Trophoblast cell (in vitro differentiated cells and primary cell): ENCODE measurements at regions not wholly inside any gene's neighbourhood (a gene's known extent, or its start where the extent isn't known, plus 50 kb on each side); places are given as distances from the start of the nearest gene placed in this dataset.

Experiments used
- DNase-seq, 2 donors: peaks; one replicate each; pipeline ENCODE4 v3.0.0-alpha.2; 2016
- H2AFZ ChIP-seq: 2 replicates; pipeline ENCODE4 v1.6.1; 2013; ENCODE audit warnings: low read length, moderate library complexity, mild to moderate bottlenecking; ENCODE audit not compliant: insufficient read depth, poor library complexity
- H2AK5ac ChIP-seq: 2 replicates; pipeline ENCODE4 v1.6.1; 2013; ENCODE audit warnings: mild to moderate bottlenecking, low read length
- H2BK120ac ChIP-seq: 2 replicates; pipeline ENCODE4 v1.6.1; 2013; ENCODE audit warnings: low read length, mild to moderate bottlenecking, moderate library complexity; ENCODE audit not compliant: insufficient read depth, poor library complexity
- H2BK12ac ChIP-seq: 2 replicates; pipeline ENCODE4 v1.6.1; 2013; ENCODE audit warnings: mild to moderate bottlenecking, low read length, moderate library complexity
- H2BK5ac ChIP-seq: 2 replicates; pipeline ENCODE4 v1.6.1; 2013; ENCODE audit warnings: low read length, low read depth, moderate library complexity, mild to moderate bottlenecking; ENCODE audit not compliant: poor library complexity
- H3K14ac ChIP-seq: 2 replicates; pipeline ENCODE4 v1.6.1; 2013; ENCODE audit warnings: mild to moderate bottlenecking, low read length
- H3K18ac ChIP-seq: 2 replicates; pipeline ENCODE4 v1.6.1; 2013; ENCODE audit warnings: mild to moderate bottlenecking, low read length
- H3K23ac ChIP-seq: 2 replicates; pipeline ENCODE4 v1.6.1; 2013; ENCODE audit warnings: low read length
- H3K27ac ChIP-seq: 2 replicates; pipeline ENCODE4 v1.5.1; 2013; ENCODE audit warnings: low read depth, mild to moderate bottlenecking, inconsistent platforms, low read length, moderate library complexity
- H3K27me3 ChIP-seq: 2 replicates; pipeline ENCODE4 v1.6.1; 2013; ENCODE audit warnings: inconsistent platforms, mild to moderate bottlenecking, low read length, moderate library complexity; ENCODE audit not compliant: insufficient read depth
- H3K36me3 ChIP-seq, 2 experiments: 1 replicate in 1 of 2; 2 replicates in 1 of 2; pipeline ENCODE4 v1.6.1; 2013; ENCODE audit warnings: low read length in 2 of 2, mild to moderate bottlenecking in 2 of 2, moderate library complexity in 1 of 2; ENCODE audit not compliant: insufficient read depth in 2 of 2, control insufficient read depth in 1 of 2
- H3K4ac ChIP-seq: 2 replicates; pipeline ENCODE4 v1.6.1; 2013; ENCODE audit warnings: low read depth, mild to moderate bottlenecking, low read length, moderate library complexity
- H3K4me1 ChIP-seq, 2 experiments: 1 replicate in 1 of 2; 2 replicates in 1 of 2; pipeline ENCODE4 v1.6.1; 2013; ENCODE audit warnings: low read length in 2 of 2, mild to moderate bottlenecking in 2 of 2, moderate library complexity in 1 of 2; ENCODE audit not compliant: insufficient read depth in 2 of 2, control insufficient read depth in 1 of 2
- H3K4me2 ChIP-seq: 2 replicates; pipeline ENCODE4 v1.6.1; 2013; ENCODE audit warnings: inconsistent platforms, mild to moderate bottlenecking, low read length, moderate library complexity
- H3K4me3 ChIP-seq: 2 replicates; pipeline ENCODE4 v1.5.1; 2013; ENCODE audit warnings: mild to moderate bottlenecking, low read depth, low read length, inconsistent platforms
- H3K79me1 ChIP-seq: one replicate; pipeline ENCODE4 v1.6.1; 2013; ENCODE audit warnings: low read length
- H3K79me2 ChIP-seq: 2 replicates; pipeline ENCODE4 v1.6.1; 2013; ENCODE audit warnings: low read length, mild to moderate bottlenecking; ENCODE audit not compliant: control insufficient read depth, insufficient read depth, poor library complexity
- H3K9ac ChIP-seq: 2 replicates; pipeline ENCODE4 v1.6.1; 2013; ENCODE audit warnings: mild to moderate bottlenecking, low read length
- H3K9me3 ChIP-seq: 2 replicates; pipeline ENCODE4 v1.6.1; 2013; ENCODE audit warnings: low read depth, mild to moderate bottlenecking, control low read depth, inconsistent platforms, low read length; ENCODE audit not compliant: insufficient read depth
- H4K12ac ChIP-seq: 2 replicates; pipeline ENCODE4 v1.6.1; 2013; ENCODE audit warnings: low read depth, mild to moderate bottlenecking, low read length, moderate library complexity
- H4K8ac ChIP-seq: 2 replicates; pipeline ENCODE4 v1.6.1; 2013; ENCODE audit warnings: low read depth, mild to moderate bottlenecking, low read length, moderate library complexity
- H4K91ac ChIP-seq: one replicate; pipeline ENCODE4 v1.6.1; 2013; ENCODE audit warnings: low read depth, mild to moderate bottlenecking, low read length, moderate library complexity
- WGBS: extraction: QIAGEN DNeasy Blood & Tissue Kit; methylation state at CpG from one replicate; pipeline ENCODE4 v1.1.7; 2013; ENCODE audit warnings: missing lambda C conversion rate; ENCODE audit not compliant: insufficient read length, insufficient coverage; ENCODE audit errors: extremely low coverage; 5-methylcytosine and 5-hydroxymethylcytosine counted together

DNA sequence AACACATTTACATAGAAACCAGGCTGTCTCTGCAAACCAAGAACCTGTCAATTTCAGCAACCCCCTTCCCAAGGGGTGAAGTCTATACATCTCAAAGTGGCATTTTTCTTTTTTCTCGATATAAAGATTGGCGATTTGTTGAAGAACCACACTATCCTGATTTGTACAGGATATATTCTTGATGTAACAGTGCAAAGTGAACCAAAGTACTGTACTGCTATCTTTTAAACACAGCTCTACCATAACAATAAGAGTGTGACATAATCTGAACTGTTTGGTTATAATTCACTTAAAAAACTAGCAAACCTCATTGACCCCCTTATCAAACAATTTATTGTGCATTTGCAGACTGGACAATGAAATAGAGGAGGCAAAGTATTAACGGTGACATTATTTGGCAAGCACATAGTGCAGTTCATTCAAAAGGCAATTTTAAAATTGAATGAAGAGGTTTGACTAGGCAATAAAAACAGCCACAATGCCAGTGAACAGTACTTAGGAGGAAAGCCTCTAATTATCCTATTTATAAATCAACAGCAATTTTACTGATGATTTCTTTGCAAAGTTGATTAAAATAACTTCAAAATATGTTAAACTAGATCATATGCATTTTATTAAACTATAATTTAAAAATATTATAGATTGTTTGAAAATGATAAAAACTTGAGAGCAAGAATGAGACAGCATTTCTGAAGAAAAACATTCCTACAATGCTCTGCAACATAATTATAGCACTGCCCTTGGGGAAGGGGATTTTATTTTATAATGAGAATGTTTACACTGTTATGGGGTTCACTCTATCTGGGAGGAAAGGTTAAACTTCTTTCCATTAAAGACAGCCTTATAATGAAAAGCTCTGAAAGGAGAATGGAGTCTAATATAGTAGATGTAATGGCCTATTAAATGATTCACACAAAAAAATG, 440.9 kb downstream of the ZEB2 start:
- Histone ChIP-seq H3K4me1 (no peaks in the 10 kb centered on the region), H3K79me1 (no peaks in the 10 kb centered on the region), H4K12ac (no peak overlapping the region), H3K27ac (no peak overlapping the region), H3K27me3 (no peaks in the 10 kb centered on the region), H3K4me2 (no peak overlapping the region), H2BK12ac (no peak overlapping the region), H3K9me3 (no peaks in the 10 kb centered on the region), H3K9ac (no peak overlapping the region), H3K79me2 (no peaks in the 10 kb centered on the region), H2BK5ac (no peak overlapping the region), H3K4me3 (no peak overlapping the region), H3K23ac (no peak overlapping the region), H3K18ac (no peak overlapping the region), H2AFZ (no peak overlapping the region), H3K36me3 (no peaks in the 10 kb centered on the region), H2BK120ac (no peak overlapping the region), H3K4ac (no peak overlapping the region), H4K91ac (no peak overlapping the region), H2AK5ac (no peak overlapping the region), H3K14ac (no peak overlapping the region), H4K8ac (no peak overlapping the region)
- WGBS, result no CpG with 5 or more reads among the region's 3 CpGs
- DNase-seq, result no peak

DNA sequence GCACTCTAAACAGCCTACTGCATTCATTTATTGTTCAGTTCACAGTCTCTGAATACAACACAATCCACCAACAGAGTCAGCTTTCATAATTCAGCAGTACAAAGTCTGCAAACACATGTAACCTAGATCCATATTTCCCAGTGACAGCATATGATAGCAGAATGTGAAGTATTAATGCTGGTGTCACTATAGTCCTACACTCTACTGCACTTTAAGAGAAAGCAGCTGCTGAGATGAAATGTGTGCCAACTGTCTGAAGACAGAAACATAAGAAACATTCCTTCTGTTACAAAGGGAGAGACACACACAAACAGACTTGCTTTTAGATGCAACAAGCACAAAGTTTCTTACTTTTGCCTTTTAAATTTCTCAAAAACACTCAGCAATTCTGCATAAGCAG, 441.8 kb downstream of the ZEB2 start:
- Histone ChIP-seq H2AK5ac (no peak overlapping the region), H3K4me1 (no peaks in the 10 kb centered on the region), H3K9me3 (no peaks in the 10 kb centered on the region), H2BK5ac (no peak overlapping the region), H2BK12ac (no peak overlapping the region), H3K9ac (no peak overlapping the region), H4K12ac (no peak overlapping the region), H4K8ac (no peak overlapping the region), H3K4me3 (no peak overlapping the region), H3K27me3 (no peaks in the 10 kb centered on the region), H3K14ac (no peak overlapping the region), H3K23ac (no peak overlapping the region), H3K27ac (no peak overlapping the region), H3K36me3 (no peaks in the 10 kb centered on the region), H3K18ac (no peak overlapping the region), H3K79me1 (no peaks in the 10 kb centered on the region), H3K4ac (no peak overlapping the region), H2AFZ (no peak overlapping the region), H3K79me2 (no peaks in the 10 kb centered on the region), H4K91ac (no peak overlapping the region), H3K4me2 (no peak overlapping the region), H2BK120ac (no peak overlapping the region)
- DNase-seq, result no peak

DNA sequence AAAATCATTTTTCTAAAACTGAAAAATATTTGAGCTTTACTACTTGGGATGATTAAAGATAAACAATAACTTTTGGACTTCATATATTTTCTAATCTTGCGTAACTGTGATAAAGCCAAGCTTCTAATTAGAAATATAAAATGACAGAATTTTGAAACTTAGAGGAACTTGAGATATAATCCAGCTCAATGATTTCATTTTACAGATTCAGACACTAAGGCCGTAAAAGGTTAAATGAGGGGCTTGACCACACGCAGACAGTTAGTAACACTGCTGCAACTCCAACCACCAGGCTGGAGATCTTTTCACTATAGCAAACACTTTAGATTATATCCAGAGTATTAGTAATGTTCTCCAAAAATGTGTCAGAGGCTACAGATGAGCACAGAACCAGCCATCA, 445.5 kb downstream of the ZEB2 start:
- Histone ChIP-seq H3K79me1 (no peaks in the 10 kb centered on the region), H3K27ac (no peak overlapping the region), H4K8ac (no peak overlapping the region), H3K18ac (no peak overlapping the region), H2BK120ac (no peak overlapping the region), H3K14ac (no peak overlapping the region), H3K79me2 (no peaks in the 10 kb centered on the region), H2BK5ac (no peak overlapping the region), H3K27me3 (no peaks in the 10 kb centered on the region), H3K23ac (no peak overlapping the region), H3K4me2 (no peak overlapping the region), H3K36me3 (no peaks in the 10 kb centered on the region), H2AFZ (no peak overlapping the region), H3K4ac (no peak overlapping the region), H3K4me1 (no peaks in the 10 kb centered on the region), H2AK5ac (no peak overlapping the region), H3K9me3 (no peaks in the 10 kb centered on the region), H3K9ac (no peak overlapping the region), H2BK12ac (no peak overlapping the region), H4K91ac (no peak overlapping the region), H4K12ac (no peak overlapping the region), H3K4me3 (no peak overlapping the region)
- no CpG with 5 or more reads among the region's 3 CpGs for whole genome bisulfite sequencing
- no peak for DNase-seq

DNA sequence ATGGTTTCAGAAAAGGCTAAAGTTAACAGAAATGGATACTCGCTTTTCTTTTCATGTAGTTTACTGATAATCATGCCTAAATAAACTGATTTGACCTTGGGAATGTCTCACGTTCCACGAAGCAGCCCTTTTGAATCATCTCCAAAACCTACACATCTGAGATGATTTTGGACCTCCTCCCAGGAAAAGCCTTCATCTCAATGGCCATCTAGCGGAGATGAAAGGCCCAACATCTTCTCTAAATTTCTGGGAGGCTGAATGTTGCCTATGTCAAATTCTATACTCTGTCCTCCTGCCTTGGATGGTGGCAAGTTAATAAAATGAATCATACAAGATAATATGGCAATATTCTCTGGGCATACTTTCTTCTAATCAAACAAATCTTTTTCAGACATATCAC, 448.5 kb downstream of the ZEB2 start:
- Histone ChIP-seq H2BK12ac (no peak overlapping the region), H3K4me1 (no peaks in the 10 kb centered on the region), H3K9me3 (no peaks in the 10 kb centered on the region), H3K4me3 (no peak overlapping the region), H4K8ac (no peak overlapping the region), H2BK5ac (no peak overlapping the region), H3K9ac (no peak overlapping the region), H3K36me3 (no peaks in the 10 kb centered on the region), H4K91ac (no peak overlapping the region), H3K79me2 (no peaks in the 10 kb centered on the region), H2AK5ac (no peak overlapping the region), H3K4ac (no peak overlapping the region), H3K79me1 (no peaks in the 10 kb centered on the region), H3K27ac (no peak overlapping the region), H3K27me3 (no peaks in the 10 kb centered on the region), H2BK120ac (no peak overlapping the region), H2AFZ (no peak overlapping the region), H3K23ac (no peak overlapping the region), H4K12ac (no peak overlapping the region), H3K4me2 (no peak overlapping the region), H3K18ac (no peak overlapping the region), H3K14ac (no peak overlapping the region)
- DNase-seq, result no peak
- WGBS, result no CpG with 5 or more reads among the region's 4 CpGs
